GM10248 (cell line): ENCODE measurements at regions not wholly inside any gene's neighbourhood (a gene's known extent, or its start where the extent isn't known, plus 50 kb on each side); places are given as distances from the start of the nearest gene placed in this dataset.

ENCODE experiments used
- CTCF ChIA-PET: fragments of 300-600 bp; sonication (Branson Sonifier 250); formaldehyde crosslinking; extraction: SDS; loops from one replicate; lab custom pipeline; 2021; ENCODE audit warnings: antibody characterized with exemption; lab: Yijun Ruan, JAX
- POLR2A ChIA-PET: fragments of 350-650 bp; sonication (Branson Sonifier 250); formaldehyde crosslinking; extraction: SDS; loops from one replicate; lab custom pipeline; 2020; ENCODE audit warnings: antibody characterized with exemption; lab: Yijun Ruan, JAX
- DNase-seq: peaks from one replicate; pipeline ENCODE4 v3.0.0; 2012; ENCODE audit errors: extremely low spot score
- CTCF ChIP-seq: IDR thresholded peaks from 2 replicates; pipeline ENCODE4 v1.5.1; 2012; ENCODE audit warnings: mild to moderate bottlenecking, low read depth; ENCODE audit errors: extremely low read depth, missing control alignments, control extremely low read depth

GRCh38 chr4:45578874-45579273 is 545.0 kb downstream of the GABRG1 start:
- DNase-seq: no peak
- ChIA-PET POLR2A (no interaction called here), CTCF (no interaction called here)
- TF ChIP-seq CTCF: no peak

GRCh38 chr4:45576275-45576674 is 547.6 kb downstream of the GABRG1 start:
- ChIA-PET CTCF (no interaction called here), POLR2A (no interaction called here)
- no peak for DNase-seq
- TF ChIP-seq CTCF: no peak

- no peak for TF ChIP-seq CTCF
- ChIA-PET POLR2A (no interaction called here), CTCF (no interaction called here)
- no peak for DNase-seq
These were observed 554.2 kb downstream of the GABRG1 start for GRCh38 chr4:45569619-45570018.

- no peak for DNase-seq
- ChIA-PET CTCF (no interaction called here), POLR2A (no interaction called here)
- no peak for TF ChIP-seq CTCF
These were observed 555.2 kb downstream of the GABRG1 start for GRCh38 chr4:45568694-45569093.

- POLR2A ChIA-PET: no interaction called here
- DNase-seq: no peak
- CTCF ChIA-PET: interaction anchor here (1.0 kb wide), 1 partner anchor 14 kb away, joined by 3 read pairs; no protein-coding TSS in a partner anchor
- TF ChIP-seq CTCF: no peak
These were observed 556.8 kb downstream of the GABRG1 start for GRCh38 chr4:45566896-45567603.

- no peak for TF ChIP-seq CTCF
- DNase-seq: no peak
- ChIA-PET CTCF (interaction anchor here (1.4 kb wide), 1 partner anchor 17 kb away, joined by 4 read pairs; no protein-coding TSS in a partner anchor), POLR2A (no interaction called here)
These were observed 569.4 kb downstream of the GABRG1 start for GRCh38 chr4:45554423-45554822.
